Sigmoid colon (tissue), 4 donors: ENCODE measurements at regions not wholly inside any gene's neighbourhood (a gene's known extent, or its start where the extent isn't known, plus 50 kb on each side); places are given as distances from the start of the nearest gene placed in this dataset.

Experiments used
- CTCF ChIP-seq, 4 experiments: fragments of 450-650 bp in 3 of 4; fragments of 200-600 bp in 1 of 4; IDR thresholded peaks; one replicate each; pipeline ENCODE4 v1.5.1; 2016 to 2019; ENCODE audit warnings: antibody characterized with exemption in 4 of 4, mild to moderate bottlenecking in 3 of 4, moderate library complexity in 2 of 4
- EP300 ChIP-seq, 4 donors: sonication (generic); formaldehyde crosslinking; IDR thresholded peaks; one replicate each; pipeline ENCODE4 v1.6.1; 2017; ENCODE audit warnings: antibody characterized with exemption in 4 of 4
- POLR2A ChIP-seq, 2 donors: fragments of 450-650 bp; IDR thresholded peaks; one replicate each; pipeline ENCODE4 v1.6.1; 2016; ENCODE audit warnings: antibody characterized with exemption in 2 of 2, mild to moderate bottlenecking in 2 of 2, moderate library complexity in 2 of 2
- POLR2AphosphoS5 ChIP-seq, 4 donors: sonication (generic); formaldehyde crosslinking; IDR thresholded peaks; one replicate each; pipeline ENCODE4 v1.6.1; 2017; ENCODE audit warnings: antibody characterized with exemption in 4 of 4

- TF ChIP-seq POLR2A (IDR thresholded peaks at IDR 0.05) = no peak
- TF ChIP-seq EP300 (IDR thresholded peaks at IDR 0.05) = no peak
- TF ChIP-seq CTCF (IDR thresholded peaks at IDR 0.05) = no peak
- TF ChIP-seq POLR2AphosphoS5 (IDR thresholded peaks at IDR 0.05) = no peak
These were observed 467.6 kb upstream of the HS6ST1 start for GRCh38 chr2:128786316-128786715.
